Mucosa of rectum (tissue), 2 donors: ENCODE measurements at regions not wholly inside any gene's neighbourhood (a gene's known extent, or its start where the extent isn't known, plus 50 kb on each side); places are given as distances from the start of the nearest gene placed in this dataset.
"Not testable (repeated sequence)": the region's sequence is repeated elsewhere in the genome, so short reads cannot be mapped to it uniquely, and the experiment has no call there.

Source experiments
- H3K27ac ChIP-seq, 2 donors: one replicate each; pipeline ENCODE4 v1.7.0; 2013; ENCODE audit warnings: inconsistent platforms in 2 of 2, low read depth in 2 of 2, low read length in 2 of 2
- H3K27me3 ChIP-seq, 2 donors: one replicate each; pipeline ENCODE4 v1.7.0; 2013; ENCODE audit warnings: low read length in 2 of 2; ENCODE audit not compliant: control insufficient read depth in 2 of 2, insufficient read depth in 2 of 2
- H3K36me3 ChIP-seq, 2 donors: one replicate each; pipeline ENCODE4 v1.7.0; 2013; ENCODE audit warnings: low read length in 2 of 2; ENCODE audit not compliant: control insufficient read depth in 2 of 2, insufficient read depth in 2 of 2
- H3K4me1 ChIP-seq, 2 donors: one replicate each; pipeline ENCODE4 v1.7.0; 2013; ENCODE audit warnings: low read length in 2 of 2, mild to moderate bottlenecking in 1 of 2; ENCODE audit not compliant: control insufficient read depth in 2 of 2, insufficient read depth in 2 of 2
- H3K4me3 ChIP-seq, 2 donors: one replicate each; pipeline ENCODE4 v1.7.0; 2013; ENCODE audit warnings: low read length in 2 of 2
- H3K9ac ChIP-seq, 2 donors: one replicate each; pipeline ENCODE4 v1.7.0; 2013; ENCODE audit warnings: low read length in 2 of 2, low read depth in 1 of 2, mild to moderate bottlenecking in 1 of 2
- H3K9me3 ChIP-seq, 2 donors: one replicate each; pipeline ENCODE4 v1.7.0; 2013; ENCODE audit warnings: low read length in 2 of 2; ENCODE audit not compliant: control insufficient read depth in 2 of 2
- donor health status: healthy.
- donor health status: Normal muscosa, but diverticular disease.

GRCh38 chr6:159642995-159643394 is 50.0 kb downstream of the SOD2 start:
- no peak overlapping the region for H3K9ac ChIP-seq
- H3K4me1 ChIP-seq = no peaks in the 10 kb centered on the region
- no peaks in the 10 kb centered on the region for H3K27me3 ChIP-seq

DNA sequence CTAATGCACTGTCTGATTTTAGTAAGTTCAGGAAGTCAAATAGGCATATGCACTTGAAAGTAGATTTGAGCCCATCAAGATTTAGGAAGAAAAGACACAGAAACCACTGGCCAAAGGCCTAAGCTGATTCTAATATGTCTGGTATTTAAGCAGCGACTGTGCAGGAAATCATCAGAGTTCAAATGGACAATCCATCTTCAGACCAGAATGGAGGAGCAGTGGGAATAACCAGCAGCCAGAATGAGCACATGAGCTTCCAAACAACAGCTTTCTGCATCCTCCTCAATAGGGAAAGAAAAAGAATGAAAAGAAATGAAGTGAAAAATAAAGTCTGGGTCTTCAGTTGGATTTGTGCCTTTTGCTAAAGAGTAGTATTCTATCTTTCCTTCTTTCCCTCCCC is 50.6 kb downstream of the SOD2 start:
- Histone ChIP-seq H3K36me3 (no peaks in the 10 kb centered on the region), H3K9me3 (no peaks in the 10 kb centered on the region), H3K27me3 (no peaks in the 10 kb centered on the region), H3K9ac (no peak overlapping the region), H3K27ac (no peak overlapping the region), H3K4me1 (no peaks in the 10 kb centered on the region), H3K4me3 (no peak overlapping the region)

More at GRCh38 chr6:159642995-159643394, 50.0 kb downstream of the SOD2 start:
- Histone ChIP-seq H3K36me3 (no peaks in the 10 kb centered on the region), H3K27ac (no peak overlapping the region), H3K4me3 (no peak overlapping the region), H3K9me3 (no peaks in the 10 kb centered on the region)

DNA sequence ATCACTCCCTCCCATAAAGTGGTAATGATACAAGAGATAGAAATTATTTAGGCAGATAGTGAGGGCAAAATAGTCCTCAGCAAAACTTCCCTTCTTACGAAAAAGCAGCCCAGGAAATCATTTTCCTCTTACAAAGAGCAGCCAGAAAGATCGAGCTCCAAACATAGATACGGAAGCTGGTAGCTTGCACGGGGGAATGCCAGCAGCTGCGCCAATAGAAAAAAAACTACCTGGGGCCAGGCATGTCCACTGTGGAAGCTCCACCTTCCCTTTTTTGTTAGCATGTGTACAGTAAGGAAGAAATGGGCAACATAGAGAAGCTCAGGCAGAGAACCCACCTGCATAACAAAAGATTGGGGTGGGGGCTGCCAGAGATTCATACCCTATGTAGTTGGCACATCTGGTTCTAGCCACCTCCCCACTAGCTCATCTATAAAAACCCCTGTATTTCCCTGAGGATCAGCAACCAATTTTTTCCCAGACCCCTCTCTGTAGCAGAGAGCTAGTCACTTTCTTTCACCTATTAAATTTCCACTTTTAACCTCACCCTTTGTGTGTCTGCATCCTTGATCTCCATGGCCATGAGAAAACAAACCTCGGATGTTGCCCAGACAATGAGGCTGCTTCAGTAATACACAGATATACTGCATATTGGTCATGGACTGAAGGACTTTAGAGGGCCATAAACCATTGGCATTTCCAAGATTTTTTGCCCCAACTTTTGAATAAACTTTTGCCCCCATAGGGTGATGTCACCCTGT is 52.1 kb downstream of the SOD2 start:
- Histone ChIP-seq H3K27ac (no peak overlapping the region), H3K27me3 (no peaks in the 10 kb centered on the region), H3K4me3 (no peak overlapping the region), H3K36me3 (no peaks in the 10 kb centered on the region), H3K9me3 (no peaks in the 10 kb centered on the region), H3K4me1 (no peaks in the 10 kb centered on the region), H3K9ac (no peak overlapping the region)

DNA sequence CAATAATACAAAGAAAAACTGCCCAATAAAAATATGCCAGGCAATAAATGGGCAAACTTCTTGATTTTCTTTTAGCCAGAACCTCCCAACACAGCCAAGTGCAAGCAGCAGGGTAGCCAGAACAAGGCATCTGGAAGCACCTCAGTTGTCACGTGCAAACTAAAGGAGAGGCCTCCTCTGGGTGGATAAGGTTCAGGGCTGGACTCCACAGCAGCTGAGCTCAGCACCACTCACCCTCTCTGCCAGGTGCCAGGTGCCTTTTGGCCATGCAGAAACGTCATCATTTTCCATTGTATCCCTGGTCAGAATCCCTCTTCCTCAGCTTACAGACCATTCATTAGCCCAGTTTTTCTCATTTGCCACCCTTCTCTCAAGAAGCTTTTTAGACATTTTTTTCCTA is 52.7 kb downstream of the SOD2 start:
- H3K9me3 ChIP-seq = no peaks in the 10 kb centered on the region
- no peaks in the 10 kb centered on the region for H3K27me3 ChIP-seq
- H3K27ac ChIP-seq = no peak overlapping the region
- no peak overlapping the region for H3K4me3 ChIP-seq
- H3K36me3 ChIP-seq = no peaks in the 10 kb centered on the region
- H3K4me1 ChIP-seq = no peaks in the 10 kb centered on the region
- H3K9ac ChIP-seq = no peak overlapping the region

GRCh38 chr6:159639721-159640120 is 53.3 kb downstream of the SOD2 start:
- Histone ChIP-seq H3K27ac (no peak overlapping the region), H3K9me3 (no peaks in the 10 kb centered on the region), H3K4me1 (no peaks in the 10 kb centered on the region), H3K4me3 (no peak overlapping the region), H3K9ac (no peak overlapping the region), H3K36me3 (no peaks in the 10 kb centered on the region), H3K27me3 (no peaks in the 10 kb centered on the region)

GRCh38 chr6:159633196-159633595 is 59.8 kb downstream of the SOD2 start:
- Histone ChIP-seq H3K36me3 (no peaks in the 10 kb centered on the region), H3K4me1 (no peaks in the 10 kb centered on the region), H3K27ac (no peak overlapping the region), H3K9ac (no peak overlapping the region), H3K9me3 (no peaks in the 10 kb centered on the region), H3K27me3 (no peaks in the 10 kb centered on the region), H3K4me3 (no peak overlapping the region)

DNA sequence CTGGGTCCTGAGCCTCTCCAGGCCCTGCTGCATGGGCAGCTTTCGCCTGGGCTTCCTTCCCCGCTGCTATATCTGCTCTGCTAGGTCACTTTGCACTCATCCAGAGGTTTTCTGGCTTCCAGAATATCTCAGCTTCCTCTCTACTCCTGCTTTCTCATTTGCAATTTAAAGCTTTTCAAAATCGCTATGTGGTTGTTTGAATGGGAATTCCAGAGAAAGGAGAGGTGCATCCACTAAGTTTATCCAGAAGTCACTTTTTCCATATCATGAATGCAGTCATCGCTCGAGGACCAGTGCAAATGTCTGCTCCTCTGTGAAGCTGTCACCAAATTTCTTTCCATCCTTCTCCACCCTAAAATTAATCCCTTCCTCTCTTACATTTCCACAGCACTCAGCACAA is 61.2 kb downstream of the SOD2 start:
- H3K9ac ChIP-seq = no peak overlapping the region
- no peak overlapping the region for H3K4me3 ChIP-seq

DNA sequence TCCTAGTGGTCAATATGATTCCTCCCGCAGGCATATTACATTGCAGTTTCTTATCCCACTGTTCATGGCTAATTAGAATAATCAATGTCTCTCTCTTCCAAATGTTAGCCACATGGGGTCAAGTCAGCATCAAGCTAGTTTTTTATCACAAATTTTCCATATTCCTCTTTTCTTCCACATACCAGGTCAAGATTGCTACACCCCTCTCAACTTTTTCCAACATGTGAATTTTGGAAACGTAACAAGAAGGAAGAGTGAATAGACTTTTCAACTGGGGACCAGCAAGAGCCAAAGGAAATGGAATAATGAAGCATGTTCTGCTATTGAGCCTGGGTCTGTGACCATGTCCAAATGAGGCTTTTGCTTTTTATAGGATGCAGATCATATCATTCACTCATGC is 65.1 kb downstream of the SOD2 start:
- Histone ChIP-seq H3K27me3 (no peaks in the 10 kb centered on the region), H3K9me3 (no peaks in the 10 kb centered on the region), H3K9ac (no peak overlapping the region), H3K36me3 (no peaks in the 10 kb centered on the region), H3K27ac (no peak overlapping the region), H3K4me3 (no peak overlapping the region), H3K4me1 (no peaks in the 10 kb centered on the region)

More for the DNA sequence above, 61.2 kb downstream of the SOD2 start:
- no peaks in the 10 kb centered on the region for H3K27me3 ChIP-seq
- H3K36me3 ChIP-seq = no peaks in the 10 kb centered on the region
- H3K9me3 ChIP-seq = no peaks in the 10 kb centered on the region
- no peaks in the 10 kb centered on the region for H3K4me1 ChIP-seq
- H3K27ac ChIP-seq = no peak overlapping the region

- H3K9ac ChIP-seq, H3K4me3 ChIP-seq, H3K36me3 ChIP-seq, H3K4me1 ChIP-seq, H3K27ac ChIP-seq, H3K9me3 ChIP-seq, H3K27me3 ChIP-seq: not testable (repeated sequence)
Measured at GRCh38 chr6:159626506-159626905, 66.5 kb downstream of the SOD2 start.

- no peak overlapping the region for H3K4me3 ChIP-seq
- H3K36me3 ChIP-seq = no peaks in the 10 kb centered on the region
- no peaks in the 10 kb centered on the region for H3K9me3 ChIP-seq
- H3K4me1 ChIP-seq = no peaks in the 10 kb centered on the region
- H3K27me3 ChIP-seq = no peaks in the 10 kb centered on the region
- H3K9ac ChIP-seq = no peak overlapping the region
- no peak overlapping the region for H3K27ac ChIP-seq
Measured at GRCh38 chr6:159623156-159623555, 69.9 kb downstream of the SOD2 start.
